ENCODE measurements at regions not wholly inside any gene's neighbourhood (a gene's known extent, or its start where the extent isn't known, plus 50 kb on each side); places are given as distances from the start of the nearest gene placed in this dataset.

DNA sequence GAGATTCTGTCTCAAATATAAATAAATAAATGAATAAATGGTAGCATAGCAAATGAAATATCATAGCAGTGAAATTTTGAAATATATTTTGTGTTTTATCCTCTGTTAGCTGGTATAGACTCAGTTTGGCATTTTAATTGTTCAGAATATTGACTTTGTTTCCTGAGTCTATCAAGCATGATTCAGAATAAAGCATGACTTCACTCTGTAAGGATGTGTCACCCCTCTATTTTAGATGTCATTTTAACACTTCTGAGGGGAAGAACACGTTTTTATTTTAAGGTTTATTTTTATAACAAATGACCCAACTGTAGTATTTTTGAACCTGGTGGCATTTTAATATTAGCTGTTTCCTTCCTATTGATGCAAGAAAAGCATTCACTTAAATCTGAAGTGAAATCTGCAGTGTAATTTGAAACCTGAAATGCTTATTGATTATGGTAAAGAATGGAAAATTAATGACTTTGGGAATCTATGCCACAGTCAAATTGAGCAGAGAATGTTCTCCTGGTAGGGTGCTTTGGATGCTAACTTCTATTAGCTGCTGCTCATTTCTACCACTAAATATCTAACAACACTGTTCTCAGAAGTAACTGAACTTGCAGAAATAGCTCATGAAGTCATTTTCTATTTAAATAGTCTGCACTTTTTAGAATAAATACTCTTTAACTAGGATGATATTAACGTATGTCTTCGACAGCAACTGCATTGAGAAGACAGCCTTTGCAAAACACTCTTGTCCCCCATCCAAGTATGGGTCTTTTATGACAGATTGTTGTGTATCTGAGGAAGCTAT lies 114.2 kb downstream of the SOX4 start:
- TF ChIP-seq GATA3 (IDR thresholded peaks at IDR 0.05; ENCODE audit: low read depth, low read length) (no peak), GATA2 (IDR thresholded peaks at IDR 0.05; ENCODE audit: low read depth, low read length) (no peak)
